A549 (cell line): ENCODE measurements at regions not wholly inside any gene's neighbourhood (a gene's known extent, or its start where the extent isn't known, plus 50 kb on each side); places are given as distances from the start of the nearest gene placed in this dataset.

ENCODE experiments used
- CTCF ChIP-seq: fragments of >200 bp; sonication (Bioruptor Twin); formaldehyde crosslinking; IDR thresholded peaks from 3 replicates; pipeline ENCODE4 v1.5.1; 2016
- EP300 ChIP-seq, 2 experiments: fragments of >200 bp; sonication (Bioruptor Twin); formaldehyde crosslinking; IDR thresholded peaks; 2 replicates in 1 of 2; 3 replicates in 1 of 2; pipeline ENCODE4 v1.6.1; 2016 to 2017
- MAFK ChIP-seq: fragments of 450-650 bp; IDR thresholded peaks from 2 replicates; pipeline ENCODE4 v1.6.1; 2014; ENCODE audit not compliant: partially characterized antibody
- MYC ChIP-seq: IDR thresholded peaks from 2 replicates; pipeline ENCODE4 v1.6.1; 2012; ENCODE audit warnings: mild to moderate bottlenecking, inconsistent platforms, low read length, improper control_type of control experiment, borderline replicate concordance
- POLR2A ChIP-seq: IDR thresholded peaks from 2 replicates; pipeline ENCODE4 v1.6.1; 2012; ENCODE audit warnings: mild to moderate bottlenecking, low read length
- RAD21 ChIP-seq, 2 experiments: fragments of >200 bp in 1 of 2; sonication (Bioruptor Twin) in 1 of 2; formaldehyde crosslinking in 1 of 2; IDR thresholded peaks in 1 of 2; conservative IDR thresholded peaks in 1 of 2; 2 replicates in 1 of 2; 3 replicates in 1 of 2; pipeline ENCODE4 v1.6.1; 2012 to 2018; ENCODE audit warnings: inconsistent platforms in 1 of 2
- REST ChIP-seq: fragments of 200-600 bp; sonication (generic); IDR thresholded peaks from 2 replicates; pipeline ENCODE4 v1.6.1; 2016; ENCODE audit warnings: antibody characterized with exemption, mild to moderate bottlenecking, moderate library complexity
- RFX5 ChIP-seq: fragments of 450-650 bp; IDR thresholded peaks from 2 replicates; pipeline ENCODE4 v1.7.1; 2014; ENCODE audit warnings: antibody characterized with exemption, mild to moderate bottlenecking, moderate library complexity

DNA sequence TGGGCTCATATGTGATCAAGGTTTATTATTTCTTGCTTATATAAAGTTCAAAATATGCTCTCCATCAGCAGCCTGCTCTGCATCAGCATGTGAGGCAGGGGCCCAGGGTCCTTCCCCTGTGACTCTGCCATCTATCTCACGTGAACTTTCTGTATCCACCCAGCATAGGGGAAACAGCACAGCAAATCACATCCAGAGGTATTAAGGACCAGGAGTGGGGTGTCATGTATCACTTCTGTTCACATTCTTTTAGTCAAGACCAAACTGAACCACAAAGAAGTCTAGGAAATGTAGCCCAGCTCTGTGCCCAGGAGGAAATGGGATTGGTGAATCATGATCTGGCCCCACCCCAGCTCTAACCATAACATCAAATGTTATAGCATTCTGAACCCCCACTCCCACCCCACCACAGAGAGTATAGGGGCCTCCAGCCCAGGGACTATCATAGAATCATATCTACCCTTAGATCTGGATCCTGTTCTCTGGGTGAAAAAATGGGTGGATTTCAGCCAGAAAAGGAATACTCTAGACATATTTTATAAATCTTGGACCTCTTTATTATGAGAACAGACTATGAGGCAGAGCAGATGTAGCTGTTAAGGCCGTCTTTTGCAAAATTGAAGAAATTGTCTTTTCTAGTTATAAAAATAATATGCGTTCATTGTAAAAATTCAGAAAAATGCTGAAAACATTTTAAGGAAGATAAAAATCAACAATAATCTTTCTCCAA, 473.7 kb downstream of the ARHGEF28 start:
- TF ChIP-seq REST: no peak
- TF ChIP-seq EP300 (IDR thresholded peaks at IDR 0.05): no peak
- TF ChIP-seq CTCF: no peak
- no peak for TF ChIP-seq MAFK
- no peak for TF ChIP-seq MYC
- no peak for TF ChIP-seq RAD21 (conservative IDR thresholded peaks at IDR 0.05 in 1 of 2, IDR thresholded peaks at IDR 0.05 in 1 of 2)
- TF ChIP-seq POLR2A: no peak
- TF ChIP-seq RFX5: no peak
